Epithelial cell of proximal tubule (primary cell): ENCODE measurements at regions not wholly inside any gene's neighbourhood (a gene's known extent, or its start where the extent isn't known, plus 50 kb on each side); places are given as distances from the start of the nearest gene placed in this dataset.
A peak's percentile ranks its signal among the peaks of the same experiment; 100 is the strongest.

ENCODE experiments used
- DNase-seq: peaks from one replicate; pipeline ENCODE4 v3.0.0-alpha.2; 2011; ENCODE audit warnings: low read depth
- H3K4me3 ChIP-seq: 2 replicates; pipeline ENCODE4 v1.5.1; 2011; ENCODE audit warnings: low read depth, mild to moderate bottlenecking, low read length
- TF ChIP-seq, protein P1 (sequence below): conservative IDR thresholded peaks from 2 replicates; pipeline ENCODE4 v1.5.1; 2012; ENCODE audit warnings: low read depth, mild to moderate bottlenecking, low read length

DNA sequence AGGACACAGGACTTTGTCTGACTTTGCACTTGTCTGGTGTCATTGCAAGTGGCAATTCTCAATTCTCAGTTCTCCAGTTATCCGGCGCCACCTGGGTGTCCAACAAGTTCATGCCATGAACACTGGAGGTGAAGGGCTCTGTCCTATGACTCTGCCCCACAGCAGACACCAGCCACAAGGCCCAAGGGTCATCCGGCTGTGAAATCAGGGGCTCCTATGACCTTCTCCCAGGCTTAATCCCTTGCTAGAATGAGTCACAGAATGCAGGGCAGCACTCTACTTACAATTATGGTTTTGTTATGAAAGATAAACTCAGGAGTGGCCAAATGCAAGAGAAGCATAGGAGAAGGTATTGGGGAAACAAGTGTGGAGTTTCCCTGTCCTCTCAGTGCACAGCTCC is 392.0 kb downstream of the GADD45G start:
- TF ChIP-seq, protein P1, sequence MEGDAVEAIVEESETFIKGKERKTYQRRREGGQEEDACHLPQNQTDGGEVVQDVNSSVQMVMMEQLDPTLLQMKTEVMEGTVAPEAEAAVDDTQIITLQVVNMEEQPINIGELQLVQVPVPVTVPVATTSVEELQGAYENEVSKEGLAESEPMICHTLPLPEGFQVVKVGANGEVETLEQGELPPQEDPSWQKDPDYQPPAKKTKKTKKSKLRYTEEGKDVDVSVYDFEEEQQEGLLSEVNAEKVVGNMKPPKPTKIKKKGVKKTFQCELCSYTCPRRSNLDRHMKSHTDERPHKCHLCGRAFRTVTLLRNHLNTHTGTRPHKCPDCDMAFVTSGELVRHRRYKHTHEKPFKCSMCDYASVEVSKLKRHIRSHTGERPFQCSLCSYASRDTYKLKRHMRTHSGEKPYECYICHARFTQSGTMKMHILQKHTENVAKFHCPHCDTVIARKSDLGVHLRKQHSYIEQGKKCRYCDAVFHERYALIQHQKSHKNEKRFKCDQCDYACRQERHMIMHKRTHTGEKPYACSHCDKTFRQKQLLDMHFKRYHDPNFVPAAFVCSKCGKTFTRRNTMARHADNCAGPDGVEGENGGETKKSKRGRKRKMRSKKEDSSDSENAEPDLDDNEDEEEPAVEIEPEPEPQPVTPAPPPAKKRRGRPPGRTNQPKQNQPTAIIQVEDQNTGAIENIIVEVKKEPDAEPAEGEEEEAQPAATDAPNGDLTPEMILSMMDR, result peak; percentile 23
- DNase-seq, result no peak
- no peak overlapping the region for H3K4me3 ChIP-seq

DNA sequence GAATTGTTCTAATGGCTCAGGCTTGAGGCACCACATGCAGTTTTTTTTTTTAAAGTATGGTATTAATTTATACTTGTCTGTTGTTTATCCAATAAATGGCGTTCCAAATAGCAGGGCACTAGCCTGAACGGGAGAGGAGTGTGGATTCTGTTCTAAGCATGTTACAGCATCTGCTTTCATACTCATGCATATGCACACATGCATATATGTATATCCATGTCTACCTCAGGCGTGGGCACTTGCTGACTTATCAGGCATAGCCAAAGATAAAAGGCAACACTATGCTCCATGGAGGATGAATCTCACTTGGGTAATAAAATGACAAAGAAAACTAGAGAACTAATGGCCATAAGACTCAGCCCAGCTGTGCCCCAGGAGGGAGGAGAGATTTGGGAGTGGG is 393.8 kb downstream of the GADD45G start:
- TF ChIP-seq, protein P1, result no peak

DNA sequence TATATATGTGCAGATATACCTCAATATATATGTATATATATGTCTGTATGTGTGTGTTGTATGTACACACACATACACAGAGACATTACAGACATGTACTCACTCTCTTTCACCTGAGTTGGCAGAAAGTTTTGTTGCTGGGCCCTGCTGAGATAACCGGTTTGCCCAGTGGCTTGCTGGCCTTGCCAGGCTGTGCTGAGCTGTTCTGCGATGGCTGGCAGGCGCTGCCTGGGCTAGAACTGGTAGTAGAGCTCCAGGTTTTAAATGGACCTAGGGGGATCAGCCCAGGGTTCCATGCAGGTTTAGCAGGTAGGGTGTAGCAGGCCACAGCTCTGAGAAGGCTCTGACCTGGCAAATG is 394.3 kb downstream of the GADD45G start:
- TF ChIP-seq, protein P1, result no peak
- no peak for DNase-seq
- no peak overlapping the region for H3K4me3 ChIP-seq

More for the DNA sequence above, 393.8 kb downstream of the GADD45G start:
- DNase-seq, result no peak
- H3K4me3 ChIP-seq, result no peak overlapping the region

DNA sequence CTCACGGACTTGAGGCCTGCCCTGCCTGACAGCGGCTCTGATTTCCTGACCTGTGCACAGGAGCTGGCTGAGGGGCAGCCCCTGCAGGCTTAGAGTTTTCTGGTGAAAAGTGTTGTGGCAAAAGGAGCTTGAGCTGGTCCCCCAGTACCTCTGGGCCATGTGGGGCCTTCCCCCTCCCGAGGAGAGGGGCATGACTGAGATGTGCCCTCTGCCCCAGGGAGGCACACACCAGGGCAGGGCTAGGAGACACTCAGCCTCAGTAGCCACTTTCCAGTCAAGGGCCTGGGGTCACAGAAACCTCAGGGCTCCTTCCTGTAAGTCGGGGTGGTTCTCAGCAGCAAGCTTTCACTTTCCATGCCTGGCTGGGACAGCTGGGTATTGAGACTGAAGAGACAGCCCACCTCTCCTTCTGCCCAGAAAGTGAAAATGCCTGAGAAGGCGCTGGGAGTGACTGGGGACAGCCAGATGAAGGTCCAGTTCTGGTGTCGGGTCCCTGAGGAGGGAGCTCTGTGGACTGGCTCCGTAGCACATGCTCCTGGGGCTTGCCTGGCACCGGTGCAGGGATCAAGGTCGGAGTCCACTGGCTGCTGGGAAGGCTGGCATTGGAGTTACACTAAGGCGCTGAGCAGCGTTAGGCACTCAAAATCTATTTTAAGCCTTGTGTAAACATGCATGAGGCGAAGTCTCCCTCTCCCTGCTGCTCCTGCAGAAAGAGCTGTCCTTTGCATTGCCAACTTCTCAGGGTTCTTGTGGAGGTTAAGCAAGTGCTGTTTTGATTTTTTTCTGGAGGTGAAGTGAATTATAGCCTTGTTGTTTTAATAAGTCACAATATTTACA is 394.9 kb downstream of the GADD45G start:
- DNase-seq, result no peak
- TF ChIP-seq, protein P1, result no peak
- H3K4me3 ChIP-seq, result peak overlapping the region; percentile 30

DNA sequence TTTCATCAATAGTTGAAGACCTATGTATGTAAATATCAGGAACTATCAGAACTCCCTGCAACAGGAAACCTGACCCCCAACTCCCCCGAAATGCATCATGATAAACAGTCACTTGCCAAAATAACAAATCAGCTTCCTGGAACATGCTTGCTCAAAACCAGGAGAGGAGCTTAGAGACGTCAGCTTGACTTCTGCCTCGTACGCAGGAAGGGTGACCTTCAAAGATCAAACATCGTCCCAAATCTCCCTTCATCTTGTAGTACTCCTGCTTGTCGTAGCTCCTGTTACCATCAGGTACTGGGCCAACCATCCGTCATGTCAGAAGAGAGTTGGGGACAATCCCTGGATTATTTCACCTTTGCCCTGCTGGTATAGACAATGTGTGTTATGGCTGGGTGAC is 396.1 kb downstream of the GADD45G start:
- TF ChIP-seq, protein P1, result no peak
- no peak for DNase-seq
- H3K4me3 ChIP-seq, result no peak overlapping the region

DNA sequence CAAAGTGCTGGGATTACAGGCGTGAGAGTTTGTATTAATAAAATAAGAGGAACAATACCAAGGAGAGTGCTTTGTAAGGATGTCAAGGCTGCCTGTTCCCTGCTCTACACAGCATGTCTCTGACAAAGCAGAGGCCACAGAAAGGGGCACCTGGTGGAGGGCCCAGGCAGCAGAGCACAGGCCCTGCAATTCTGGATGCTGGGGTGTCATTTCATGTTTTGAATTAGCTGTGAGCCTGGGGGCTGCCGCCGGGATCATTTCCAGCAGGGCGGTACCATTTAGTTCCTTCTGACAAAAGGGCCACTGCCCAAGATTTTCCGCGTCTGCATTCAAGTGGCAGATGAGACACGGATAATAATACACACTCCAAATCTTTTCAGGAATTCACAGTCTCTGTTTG is 396.9 kb downstream of the GADD45G start:
- DNase-seq, result no peak
- no peak overlapping the region for H3K4me3 ChIP-seq
- TF ChIP-seq, protein P1, result no peak
